K562 (cell line): ENCODE measurements at regions not wholly inside any gene's neighbourhood (a gene's known extent, or its start where the extent isn't known, plus 50 kb on each side); places are given as distances from the start of the nearest gene placed in this dataset.
"Not testable (repeated sequence)": the region's sequence is repeated elsewhere in the genome, so short reads cannot be mapped to it uniquely, and the experiment has no call there.

Experiments used
- EZH2 ChIP-seq: IDR thresholded peaks from 2 replicates; pipeline ENCODE4 v1.6.1; 2012; ENCODE audit warnings: low read depth, mild to moderate bottlenecking, inconsistent platforms, low read length, borderline replicate concordance
- POLR2A ChIP-seq: fragments of 450-650 bp; conservative IDR thresholded peaks from 2 replicates; pipeline ENCODE4 v1.6.1; 2016
- POLR2AphosphoS5 ChIP-seq: IDR thresholded peaks from 2 replicates; pipeline ENCODE4 v1.6.1; 2011; ENCODE audit warnings: mild to moderate bottlenecking, low read depth, low read length, moderate library complexity; ENCODE audit not compliant: control insufficient read depth, insufficient read depth
- SIX5 ChIP-seq, 2 experiments: IDR thresholded peaks; 2 replicates each; pipeline ENCODE4 v1.6.1; 2011; ENCODE audit warnings: low read length in 2 of 2, borderline replicate concordance in 1 of 2, low read depth in 1 of 2, mild to moderate bottlenecking in 1 of 2, moderate library complexity in 1 of 2; ENCODE audit not compliant: insufficient read depth in 1 of 2
- SREBF1 ChIP-seq: fragments of 150-350 bp; IDR thresholded peaks from 2 replicates; pipeline ENCODE4 v1.6.1; 2014; ENCODE audit warnings: antibody characterized with exemption, low read depth, low read length, borderline replicate concordance
- ZKSCAN8 ChIP-seq: fragments of 200-800 bp; sonication (Bioruptor generic); IDR thresholded peaks from 2 replicates; pipeline ENCODE4 v1.6.1; 2016; ENCODE audit warnings: missing genetic modification characterization, missing compliant biosample characterization
- ZNF274 ChIP-seq: IDR thresholded peaks from 2 replicates; pipeline ENCODE4 v1.6.1; 2011; ENCODE audit warnings: low read depth, mild to moderate bottlenecking, low read length, moderate library complexity, borderline replicate concordance
- ZNF384 ChIP-seq: IDR thresholded peaks from 2 replicates; pipeline ENCODE4 v1.6.1; 2012; ENCODE audit warnings: low read depth, low read length, improper control_type of control experiment

DNA sequence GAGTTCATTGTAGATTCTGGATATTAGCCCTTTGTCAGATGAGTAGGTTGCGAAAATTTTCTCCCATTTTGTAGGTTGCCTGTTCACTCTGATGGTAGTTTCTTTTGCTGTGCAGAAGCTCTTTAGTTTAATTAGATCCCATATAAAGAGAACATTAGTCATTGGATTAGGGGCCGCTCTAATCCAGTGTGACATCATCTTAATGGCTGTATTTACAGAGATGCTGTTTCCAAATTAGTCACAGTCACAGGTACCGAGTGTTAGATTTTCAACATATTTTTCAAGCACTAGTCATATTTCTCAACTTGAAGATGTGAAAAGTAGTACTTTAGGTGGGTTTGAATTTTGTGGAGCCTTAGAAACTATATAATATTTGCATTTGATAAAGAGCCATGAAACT, 319.4 kb upstream of the CNTN6 start:
- not testable (repeated sequence) for TF ChIP-seq POLR2AphosphoS5; EZH2; POLR2A; SREBF1; ZKSCAN8 (CRISPR knock-in tag); ZNF274; SIX5 (IDR thresholded peaks at IDR 0.05; ENCODE audit: borderline replicate concordance in 1 of 2, insufficient read depth in 1 of 2, low read depth in 1 of 2, low read length in 2 of 2); ZNF384
